Spleen (tissue), 7 donors: ENCODE measurements at regions not wholly inside any gene's neighbourhood (a gene's known extent, or its start where the extent isn't known, plus 50 kb on each side); places are given as distances from the start of the nearest gene placed in this dataset.

Experiments used
- CTCF ChIP-seq, 11 experiments: fragments of 200-600 bp in 7 of 11; fragments of 450-650 bp in 4 of 11; sonication (generic) in 4 of 11; IDR thresholded peaks in 8 of 11; conservative IDR thresholded peaks in 3 of 11; 1 replicate in 7 of 11; 2 replicates in 4 of 11; pipeline versions ENCODE4 v1.4.0 to v1.8.0; 2016 to 2021; ENCODE audit warnings: antibody characterized with exemption in 11 of 11, inconsistent platforms in 4 of 11, mild to moderate bottlenecking in 1 of 11
- POLR2A ChIP-seq, 3 donors: fragments of 450-650 bp; IDR thresholded peaks; one replicate each; pipeline ENCODE4 v1.5.1; 2017; ENCODE audit warnings: antibody characterized with exemption in 3 of 3, mild to moderate bottlenecking in 1 of 3
- donor health status: DM: no; HTN: no; CAD: no; lungs with moderate emphysema.
- donor health status: DM: no; HTN: no; CAD: no.
- donor health status: DM: no; HTN: no; CAD: no.

- TF ChIP-seq CTCF (IDR thresholded peaks at IDR 0.05 in 8 of 11, conservative IDR thresholded peaks at IDR 0.05 in 3 of 11) (no peak), POLR2A (IDR thresholded peaks at IDR 0.05) (no peak)
Observed at GRCh38 chr10:128875030-128875744, 591.9 kb upstream of the MGMT start.
